Body of pancreas (tissue), 4 donors: ENCODE measurements at regions not wholly inside any gene's neighbourhood (a gene's known extent, or its start where the extent isn't known, plus 50 kb on each side); places are given as distances from the start of the nearest gene placed in this dataset.

Source experiments
- CTCF ChIP-seq, 7 experiments: fragments of 450-650 bp in 4 of 7; fragments of 200-600 bp in 3 of 7; sonication (generic) in 3 of 7; IDR thresholded peaks; one replicate each; pipeline ENCODE4 v1.5.1; 2016 to 2019; ENCODE audit warnings: antibody characterized with exemption in 7 of 7
- POLR2A ChIP-seq, 3 donors: fragments of 450-650 bp; IDR thresholded peaks; one replicate each; pipeline ENCODE4 v1.6.1; 2016; ENCODE audit warnings: antibody characterized with exemption in 3 of 3, mild to moderate bottlenecking in 2 of 3

DNA sequence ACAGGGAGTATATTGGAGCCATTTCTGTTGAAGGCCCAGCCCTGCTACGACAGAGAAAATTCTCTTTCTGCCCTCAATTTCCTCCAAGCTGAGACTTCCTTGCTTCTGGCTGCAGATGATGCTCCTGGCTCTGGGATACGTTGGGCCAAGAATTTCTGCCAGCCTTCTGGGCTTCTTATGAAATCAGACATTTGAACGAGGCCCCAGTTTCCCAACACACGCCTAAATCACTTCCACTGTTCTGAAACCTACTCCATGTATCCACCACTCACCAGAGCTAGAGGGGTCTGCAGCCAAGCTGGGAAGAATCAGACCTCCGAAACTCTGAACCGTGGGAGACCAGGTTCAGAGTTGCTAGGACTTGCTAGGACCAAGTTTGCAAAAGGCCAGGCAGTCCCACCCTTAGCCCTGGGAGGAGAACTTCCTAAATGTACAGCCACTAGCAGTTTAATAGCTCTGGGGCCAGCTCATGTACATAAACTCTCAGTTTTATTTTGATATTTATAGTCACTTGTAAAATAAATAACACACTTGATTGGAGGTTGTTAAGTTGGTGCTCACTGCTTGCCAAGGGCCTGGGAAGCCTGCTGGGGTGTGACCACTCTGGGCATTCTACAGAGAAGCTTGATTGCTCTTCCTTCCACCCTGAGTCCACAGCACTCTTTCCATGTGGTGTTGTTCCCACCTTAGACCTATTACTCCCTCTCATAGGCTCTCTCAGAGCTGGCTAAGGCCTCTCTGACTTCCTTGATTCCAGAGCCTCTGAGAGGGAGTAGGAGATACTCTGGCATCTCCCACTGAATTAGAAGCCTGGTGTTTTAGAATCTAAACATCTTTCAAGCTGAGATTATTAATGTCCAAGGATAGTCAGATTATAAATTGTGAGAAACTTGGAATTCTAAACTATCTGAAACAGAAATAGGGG, 83.4 kb upstream of the TRABD2B start:
- TF ChIP-seq CTCF (IDR thresholded peaks at IDR 0.05) (no peak), POLR2A (IDR thresholded peaks at IDR 0.05) (no peak)
